ENCODE measurements at regions not wholly inside any gene's neighbourhood (a gene's known extent, or its start where the extent isn't known, plus 50 kb on each side); places are given as distances from the start of the nearest gene placed in this dataset.

- no CpG with 5 or more reads among the region's 3 CpGs for WGBS (ENCODE audit: extremely low coverage, insufficient read length, low lambda C conversion rate)
- DNase-seq: no peak
- H3K4me1 Mint-ChIP-seq: no peaks in the 10 kb centered on the region
Observed at GRCh38 chr1:112110031-112110430, 120.6 kb upstream of the KCND3 start.

More at GRCh38 chr1:112110031-112110430, 120.6 kb upstream of the KCND3 start:
- H3K4ac ChIP-seq (ENCODE audit: low read depth, low read length): no peak overlapping the region
- no peak overlapping the region for H3K4me3 Mint-ChIP-seq
- no peak overlapping the region for H3K9ac ChIP-seq (ENCODE audit: extremely low read depth, insufficient read length, low read length)
- no peak overlapping the region for H2BK15ac ChIP-seq (ENCODE audit: low read depth, low read length)
- no peaks in the 10 kb centered on the region for H3K79me1 ChIP-seq (ENCODE audit: insufficient read depth, low read depth, low read length, poor library complexity, severe bottlenecking)
- H3K27ac ChIP-seq (ENCODE audit: insufficient read length, low read depth, low read length): no peak overlapping the region
- H3K56ac ChIP-seq (ENCODE audit: insufficient read length, low read depth, low read length): no peak overlapping the region
- TF ChIP-seq CTCF (conservative IDR thresholded peaks at IDR 0.05): no peak
- H2BK120ac ChIP-seq (ENCODE audit: low read depth, low read length, poor library complexity, severe bottlenecking): no peak overlapping the region
- no peak overlapping the region for H2BK20ac ChIP-seq (ENCODE audit: low read depth, low read length, poor library complexity, severe bottlenecking)
- H4K91ac ChIP-seq (ENCODE audit: insufficient read length, low read depth, low read length): no peak overlapping the region
- H3K27me3 Mint-ChIP-seq (ENCODE audit: low read depth): no peaks in the 10 kb centered on the region; the same call in none of the 2 replicates
- H3K36me3 Mint-ChIP-seq (ENCODE audit: insufficient read depth in 1 of 3, low read depth in 3 of 3): peaks cover 0 to 5% (median 0%) of the 10 kb centered on the region in 3 experiments; a peak in 1 of 7 replicates
- H3K27me3 ChIP-seq (ENCODE audit: insufficient read depth, low read length): no peaks in the 10 kb centered on the region; the same call in 1 of the 2 replicates
- H3K4me1 ChIP-seq (ENCODE audit: insufficient read depth, low read length): no peaks in the 10 kb centered on the region
- H3K14ac ChIP-seq (ENCODE audit: insufficient read depth, low read length): no peak overlapping the region
- no peak overlapping the region for H3K27ac Mint-ChIP-seq
- H3K23me2 ChIP-seq (ENCODE audit: insufficient read length, low read depth, low read length, poor library complexity, severe bottlenecking): no peaks in the 10 kb centered on the region
- H3K9me3 Mint-ChIP-seq: peaks cover 3 to 9% of the 10 kb centered on the region in 2 experiments; a peak in 4 of 5 replicates
- H2AFZ ChIP-seq (ENCODE audit: low read length): no peak overlapping the region
- no peak overlapping the region for H3K18ac ChIP-seq (ENCODE audit: insufficient read length, low read depth, low read length)
- no peaks in the 10 kb centered on the region for H3K9me3 ChIP-seq (ENCODE audit: control insufficient read depth, low read depth, low read length)
- H2BK5ac ChIP-seq (ENCODE audit: insufficient read length, low read length): no peak overlapping the region
- H3K79me2 ChIP-seq (ENCODE audit: insufficient read depth, low read length): no peaks in the 10 kb centered on the region
- H3K23ac ChIP-seq (ENCODE audit: insufficient read length, low read depth, low read length): no peak overlapping the region
- H3T11ph ChIP-seq (ENCODE audit: low read length): no peak overlapping the region
- H4K5ac ChIP-seq (ENCODE audit: insufficient read length, low read depth, low read length): no peak overlapping the region
- no peaks in the 10 kb centered on the region for H4K20me1 ChIP-seq (ENCODE audit: control insufficient read depth, insufficient read depth, insufficient read length)
- H3K4me2 ChIP-seq (ENCODE audit: insufficient read depth, insufficient read length, low read length): no peak overlapping the region
- H4K8ac ChIP-seq (replicated peaks; ENCODE audit: insufficient read length, low read depth, low read length): no peak overlapping the region
- no peak overlapping the region for H2AK5ac ChIP-seq (ENCODE audit: insufficient read length, low read length)
- no peak overlapping the region for H2BK12ac ChIP-seq (ENCODE audit: insufficient read length, low read depth, low read length)

All from H9 (cell line).